BE2C (cell line): ENCODE measurements at regions not wholly inside any gene's neighbourhood (a gene's known extent, or its start where the extent isn't known, plus 50 kb on each side); places are given as distances from the start of the nearest gene placed in this dataset.

Source experiments
- DNase-seq: peaks from one replicate; pipeline ENCODE4 v3.0.0-alpha.2; 2020
- H3K27me3 ChIP-seq: fragments of 250-450 bp; sonication (Bioruptor Pico); 2 replicates; pipeline ENCODE4 v1.5.1; 2020; ENCODE audit warnings: mild to moderate bottlenecking
- H3K36me3 ChIP-seq: fragments of 250-450 bp; sonication (Bioruptor Pico); 2 replicates; pipeline ENCODE4 v1.5.1; 2020; ENCODE audit warnings: mild to moderate bottlenecking
- H3K4me1 ChIP-seq: fragments of 250-450 bp; sonication (Bioruptor Pico); 2 replicates; pipeline ENCODE4 v1.5.1; 2020
- H3K4me3 ChIP-seq: 2 replicates; pipeline ENCODE4 v1.5.1; 2011; ENCODE audit warnings: low read depth, low read length
- H3K9me3 ChIP-seq: fragments of 250-450 bp; sonication (Bioruptor Pico); 2 replicates; pipeline ENCODE4 v1.5.1; 2020
- TF ChIP-seq, protein P1 (sequence below): IDR thresholded peaks from 2 replicates; pipeline ENCODE4 v1.5.1; 2012; ENCODE audit warnings: mild to moderate bottlenecking, low read depth, low read length

DNA sequence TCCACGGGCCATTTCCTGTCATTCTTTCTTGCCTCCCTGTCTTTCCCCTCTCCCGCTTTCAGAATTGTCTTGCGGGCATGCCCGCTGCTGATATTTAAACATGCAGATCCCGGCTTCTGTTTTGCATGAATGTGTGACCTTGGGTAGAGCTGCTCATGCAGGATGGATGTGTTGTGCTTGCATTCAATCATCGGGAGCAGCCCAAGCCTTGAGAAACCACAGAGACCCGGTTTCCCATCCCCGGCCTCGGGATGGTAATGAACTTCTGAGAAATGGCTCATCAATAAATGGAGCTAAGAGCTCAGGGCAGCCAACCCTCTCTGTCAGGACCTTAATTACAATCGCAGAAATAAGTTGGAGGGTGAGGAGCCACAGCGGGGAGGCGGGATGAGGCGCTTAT lies 303.7 kb upstream of the TNRC6C start:
- no peak for DNase-seq
- H3K4me1 ChIP-seq: no peaks in the 10 kb centered on the region
- no peak overlapping the region for H3K4me3 ChIP-seq
- H3K27me3 ChIP-seq: no peaks in the 10 kb centered on the region
- TF ChIP-seq, protein P1, sequence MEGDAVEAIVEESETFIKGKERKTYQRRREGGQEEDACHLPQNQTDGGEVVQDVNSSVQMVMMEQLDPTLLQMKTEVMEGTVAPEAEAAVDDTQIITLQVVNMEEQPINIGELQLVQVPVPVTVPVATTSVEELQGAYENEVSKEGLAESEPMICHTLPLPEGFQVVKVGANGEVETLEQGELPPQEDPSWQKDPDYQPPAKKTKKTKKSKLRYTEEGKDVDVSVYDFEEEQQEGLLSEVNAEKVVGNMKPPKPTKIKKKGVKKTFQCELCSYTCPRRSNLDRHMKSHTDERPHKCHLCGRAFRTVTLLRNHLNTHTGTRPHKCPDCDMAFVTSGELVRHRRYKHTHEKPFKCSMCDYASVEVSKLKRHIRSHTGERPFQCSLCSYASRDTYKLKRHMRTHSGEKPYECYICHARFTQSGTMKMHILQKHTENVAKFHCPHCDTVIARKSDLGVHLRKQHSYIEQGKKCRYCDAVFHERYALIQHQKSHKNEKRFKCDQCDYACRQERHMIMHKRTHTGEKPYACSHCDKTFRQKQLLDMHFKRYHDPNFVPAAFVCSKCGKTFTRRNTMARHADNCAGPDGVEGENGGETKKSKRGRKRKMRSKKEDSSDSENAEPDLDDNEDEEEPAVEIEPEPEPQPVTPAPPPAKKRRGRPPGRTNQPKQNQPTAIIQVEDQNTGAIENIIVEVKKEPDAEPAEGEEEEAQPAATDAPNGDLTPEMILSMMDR: no peak
- H3K9me3 ChIP-seq: no peaks in the 10 kb centered on the region; the same call in 1 of the 2 replicates
- no peaks in the 10 kb centered on the region for H3K36me3 ChIP-seq

DNA sequence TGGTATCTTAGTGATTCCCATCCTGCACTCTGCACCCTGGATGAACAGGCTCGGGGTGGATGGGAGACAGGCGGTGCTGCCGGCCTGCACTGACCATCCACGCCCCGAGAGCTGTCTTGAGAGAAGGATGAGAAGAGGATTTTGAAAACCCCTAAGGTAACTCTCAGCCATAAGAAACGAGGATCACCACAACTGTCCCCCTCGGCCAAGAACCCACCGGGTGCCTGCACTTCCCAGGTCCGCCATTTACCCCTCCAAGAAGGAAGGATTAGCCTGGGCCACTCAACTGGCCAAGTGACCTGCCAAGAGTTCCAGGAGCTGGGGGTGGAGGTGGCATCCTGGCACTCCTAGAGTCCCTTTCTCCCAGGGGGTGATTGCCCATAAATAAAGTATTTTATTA lies 302.4 kb upstream of the TNRC6C start:
- Histone ChIP-seq H3K4me1 (no peaks in the 10 kb centered on the region), H3K27me3 (no peaks in the 10 kb centered on the region), H3K36me3 (no peaks in the 10 kb centered on the region), H3K4me3 (no peak overlapping the region), H3K9me3 (no peaks in the 10 kb centered on the region; the same call in 1 of the 2 replicates)
- DNase-seq: no peak
- TF ChIP-seq, protein P1: no peak

DNA sequence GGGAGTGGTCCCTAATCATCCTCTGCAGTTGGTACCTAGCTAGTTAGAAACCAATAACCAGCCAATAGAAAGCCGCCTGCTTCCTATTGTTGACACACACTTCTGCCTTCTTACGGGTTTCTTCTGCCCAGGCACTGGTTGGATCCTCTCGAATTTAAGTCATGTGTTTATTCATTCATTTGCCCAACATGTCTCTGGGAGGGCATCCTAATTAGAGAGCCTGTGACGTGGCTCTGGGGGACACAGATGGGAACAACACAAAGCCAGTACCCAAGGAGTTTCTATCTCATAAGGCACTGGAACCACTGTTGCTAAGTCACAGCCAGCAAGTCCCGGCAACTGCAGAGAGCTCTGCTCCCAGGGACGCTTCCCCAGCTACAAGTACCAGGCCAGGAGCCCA lies 300.7 kb upstream of the TNRC6C start:
- TF ChIP-seq, protein P1: no peak
- H3K4me1 ChIP-seq: no peaks in the 10 kb centered on the region
- no peaks in the 10 kb centered on the region for H3K27me3 ChIP-seq

DNA sequence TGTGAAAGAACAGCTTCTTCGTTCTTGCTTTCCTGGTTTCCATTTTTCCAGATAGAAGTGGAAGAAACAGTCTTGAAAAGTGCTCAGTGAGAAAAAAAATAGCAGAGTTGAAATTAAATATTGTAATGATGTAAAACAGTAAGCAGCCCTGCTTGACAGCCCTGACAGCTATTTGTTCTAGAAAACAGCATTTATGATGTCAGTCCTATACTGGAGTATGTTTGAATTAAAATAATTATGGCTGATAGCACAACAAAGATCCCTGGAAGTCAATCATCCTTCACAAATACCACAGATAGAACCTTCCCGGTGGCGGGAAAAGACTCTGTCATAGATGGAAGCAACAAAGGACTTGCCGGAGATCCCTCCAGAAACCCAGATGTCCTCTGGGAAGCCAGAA lies 298.0 kb upstream of the TNRC6C start:
- Histone ChIP-seq H3K36me3 (no peaks in the 10 kb centered on the region), H3K4me3 (no peak overlapping the region), H3K9me3 (no peaks in the 10 kb centered on the region; the same call in 1 of the 2 replicates), H3K27me3 (no peaks in the 10 kb centered on the region), H3K4me1 (no peaks in the 10 kb centered on the region)
- DNase-seq: no peak
- TF ChIP-seq, protein P1: no peak

More for the DNA sequence above, 300.7 kb upstream of the TNRC6C start:
- Histone ChIP-seq H3K36me3 (no peaks in the 10 kb centered on the region), H3K9me3 (no peaks in the 10 kb centered on the region; the same call in 1 of the 2 replicates), H3K4me3 (no peak overlapping the region)
- no peak for DNase-seq

DNA sequence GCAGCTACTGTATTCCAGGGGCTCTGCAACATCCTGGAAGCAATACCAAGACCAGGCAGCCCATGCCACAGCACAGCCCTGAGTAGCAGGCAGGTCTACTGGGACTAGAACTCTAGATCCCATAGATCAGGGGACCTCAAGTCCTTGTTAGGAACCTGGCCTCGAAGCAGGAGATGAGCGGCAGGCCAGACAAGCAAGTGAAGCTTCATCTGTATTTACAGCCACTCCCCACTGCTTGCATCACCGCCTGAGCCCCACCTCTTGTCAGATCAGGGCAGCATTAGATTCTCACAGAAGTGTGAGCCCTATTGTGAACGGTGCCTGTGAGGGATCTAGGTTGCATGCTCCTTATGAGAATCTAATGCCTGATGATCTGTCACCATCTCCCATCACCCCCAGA lies 295.7 kb upstream of the TNRC6C start:
- no peak for DNase-seq
- TF ChIP-seq, protein P1: no peak
- Histone ChIP-seq H3K27me3 (no peaks in the 10 kb centered on the region), H3K4me3 (no peak overlapping the region), H3K9me3 (no peaks in the 10 kb centered on the region; the same call in 1 of the 2 replicates), H3K36me3 (no peaks in the 10 kb centered on the region), H3K4me1 (peaks cover 3% of the 10 kb centered on the region; the same call in 1 of the 2 replicates)

DNA sequence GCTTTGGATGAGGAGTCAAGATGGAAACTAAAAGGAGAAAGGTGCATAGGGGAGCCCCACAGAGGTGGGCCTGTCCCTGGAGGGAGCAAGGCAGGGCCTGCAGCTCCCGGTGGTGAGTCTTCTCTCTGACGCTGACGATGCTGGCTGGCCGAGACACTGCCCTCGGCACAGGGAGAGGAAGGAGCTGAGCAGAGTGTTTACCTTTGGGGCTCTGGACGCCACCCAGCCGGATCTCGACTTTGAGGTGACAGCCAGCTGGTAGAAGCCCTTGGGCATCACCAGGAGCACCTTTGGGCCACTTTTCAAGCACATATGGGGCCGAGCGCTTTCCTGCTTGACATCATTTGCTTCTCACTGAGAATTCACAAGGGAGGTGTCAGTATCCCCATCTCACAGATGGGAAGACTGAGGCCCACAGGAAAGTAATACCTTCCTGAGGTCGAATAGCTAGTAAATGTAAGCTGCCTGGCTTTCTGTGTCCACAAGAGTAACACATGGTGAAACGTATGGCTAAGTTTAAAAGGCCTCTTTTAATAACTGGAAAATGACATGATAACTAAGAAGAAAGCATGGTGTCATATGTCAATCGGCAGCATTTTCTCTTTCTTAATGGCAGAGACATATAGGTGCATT lies 294.3 kb upstream of the TNRC6C start:
- H3K4me3 ChIP-seq: no peak overlapping the region
- peaks cover 3% of the 10 kb centered on the region; the same call in 1 of the 2 replicates for H3K4me1 ChIP-seq
- no peaks in the 10 kb centered on the region for H3K9me3 ChIP-seq
- no peaks in the 10 kb centered on the region for H3K36me3 ChIP-seq
- TF ChIP-seq, protein P1: no peak
- H3K27me3 ChIP-seq: no peaks in the 10 kb centered on the region
- DNase-seq: no peak
